GM12891 (cell line): ENCODE measurements at regions not wholly inside any gene's neighbourhood (a gene's known extent, or its start where the extent isn't known, plus 50 kb on each side); places are given as distances from the start of the nearest gene placed in this dataset.
"Not testable (repeated sequence)": the region's sequence is repeated elsewhere in the genome, so short reads cannot be mapped to it uniquely, and the experiment has no call there.

Source experiments
- POLR2A ChIP-seq: IDR thresholded peaks from 2 replicates; pipeline ENCODE4 v1.6.1; 2011; ENCODE audit warnings: low read depth, low read length, control low read depth
- POLR2AphosphoS5 ChIP-seq: IDR thresholded peaks from 2 replicates; pipeline ENCODE4 v1.6.1; 2011; ENCODE audit warnings: low read depth, low read length, control low read depth
- POU2F2 ChIP-seq: IDR thresholded peaks from 2 replicates; pipeline ENCODE4 v1.6.1; 2011; ENCODE audit warnings: low read depth, mild to moderate bottlenecking, control low read depth, low read length, moderate library complexity
- SPI1 ChIP-seq: IDR thresholded peaks from 2 replicates; pipeline ENCODE4 v1.6.1; 2011; ENCODE audit warnings: low read depth, low read length, control low read depth
- TAF1 ChIP-seq: IDR thresholded peaks from 2 replicates; pipeline ENCODE4 v1.6.1; 2011; ENCODE audit warnings: low read depth, low read length, control low read depth

- not testable (repeated sequence) for TF ChIP-seq TAF1, POLR2A, POU2F2, POLR2AphosphoS5, SPI1
Measured at GRCh38 chr7:150054242-150054641, 180.5 kb downstream of the ATP6V0E2 start.
